ENCODE measurements at regions not wholly inside any gene's neighbourhood (a gene's known extent, or its start where the extent isn't known, plus 50 kb on each side); places are given as distances from the start of the nearest gene placed in this dataset.

DNA sequence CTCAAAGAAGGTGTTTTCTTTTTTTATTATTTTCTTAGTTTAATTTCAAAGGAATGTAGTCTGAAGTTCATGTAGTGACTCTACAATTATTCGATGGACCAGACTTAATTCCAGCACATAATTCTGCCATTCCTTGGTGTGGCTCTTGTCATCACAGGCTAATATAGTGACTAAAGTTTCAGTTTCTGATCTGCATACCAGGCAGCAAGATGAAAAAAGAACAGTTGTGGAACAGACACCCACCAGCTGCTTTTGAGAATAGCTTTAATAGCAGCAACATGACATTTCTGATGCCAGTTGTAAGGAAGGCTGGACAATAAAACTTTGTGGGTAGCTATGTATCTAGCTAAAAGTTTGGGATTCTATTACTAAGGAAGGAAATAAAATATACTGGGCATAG is 676.3 kb upstream of the GRAMD2B start:
- TF ChIP-seq, protein P1, sequence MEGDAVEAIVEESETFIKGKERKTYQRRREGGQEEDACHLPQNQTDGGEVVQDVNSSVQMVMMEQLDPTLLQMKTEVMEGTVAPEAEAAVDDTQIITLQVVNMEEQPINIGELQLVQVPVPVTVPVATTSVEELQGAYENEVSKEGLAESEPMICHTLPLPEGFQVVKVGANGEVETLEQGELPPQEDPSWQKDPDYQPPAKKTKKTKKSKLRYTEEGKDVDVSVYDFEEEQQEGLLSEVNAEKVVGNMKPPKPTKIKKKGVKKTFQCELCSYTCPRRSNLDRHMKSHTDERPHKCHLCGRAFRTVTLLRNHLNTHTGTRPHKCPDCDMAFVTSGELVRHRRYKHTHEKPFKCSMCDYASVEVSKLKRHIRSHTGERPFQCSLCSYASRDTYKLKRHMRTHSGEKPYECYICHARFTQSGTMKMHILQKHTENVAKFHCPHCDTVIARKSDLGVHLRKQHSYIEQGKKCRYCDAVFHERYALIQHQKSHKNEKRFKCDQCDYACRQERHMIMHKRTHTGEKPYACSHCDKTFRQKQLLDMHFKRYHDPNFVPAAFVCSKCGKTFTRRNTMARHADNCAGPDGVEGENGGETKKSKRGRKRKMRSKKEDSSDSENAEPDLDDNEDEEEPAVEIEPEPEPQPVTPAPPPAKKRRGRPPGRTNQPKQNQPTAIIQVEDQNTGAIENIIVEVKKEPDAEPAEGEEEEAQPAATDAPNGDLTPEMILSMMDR (IDR thresholded peaks at IDR 0.05), result no peak
- TF ChIP-seq POLR2A (IDR thresholded peaks at IDR 0.05), result no peak

All from lower leg skin (tissue), 3 donors.